ENCODE measurements at regions not wholly inside any gene's neighbourhood (a gene's known extent, or its start where the extent isn't known, plus 50 kb on each side); places are given as distances from the start of the nearest gene placed in this dataset.

- no peak for TF ChIP-seq POLR2A (IDR thresholded peaks at IDR 0.05)
- TF ChIP-seq CTCF (IDR thresholded peaks at IDR 0.05): no peak
Observed at GRCh38 chr13:106814463-106814862, 246.5 kb upstream of the ARGLU1 start.
